HEK293T (cell line): ENCODE measurements at regions not wholly inside any gene's neighbourhood (a gene's known extent, or its start where the extent isn't known, plus 50 kb on each side); places are given as distances from the start of the nearest gene placed in this dataset.

Source experiments
- CTCF ChIA-PET: fragments of 350-600 bp; formaldehyde crosslinking; extraction: SDS; loops from one replicate; lab custom pipeline; 2021; ENCODE audit warnings: antibody characterized with exemption, inconsistent platforms; lab: Yijun Ruan, JAX
- POLR2A ChIA-PET: fragments of 350-600 bp; formaldehyde crosslinking; extraction: SDS; loops from one replicate; lab custom pipeline; 2020; ENCODE audit warnings: antibody characterized with exemption, inconsistent platforms; lab: Yijun Ruan, JAX
- DNase-seq: peaks from one replicate; pipeline ENCODE4 v3.0.0; 2012; ENCODE audit warnings: mixed read lengths; ENCODE audit errors: extremely low spot score
- ARNT ChIP-seq: fragments of 450-650 bp; IDR thresholded peaks from 2 replicates; pipeline ENCODE4 v1.6.1; 2017; ENCODE audit warnings: mild to moderate bottlenecking
- BHLHE40 ChIP-seq: fragments of 450-650 bp; IDR thresholded peaks from 2 replicates; pipeline ENCODE4 v1.6.1; 2016; ENCODE audit warnings: mild to moderate bottlenecking, moderate library complexity, borderline replicate concordance
- CTBP1 ChIP-seq: fragments of 450-650 bp; IDR thresholded peaks from 2 replicates; pipeline ENCODE4 v1.6.1; 2016; ENCODE audit warnings: borderline replicate concordance
- ELF4 ChIP-seq: fragments of 450-650 bp; IDR thresholded peaks from 2 replicates; pipeline ENCODE4 v1.6.1; 2017; ENCODE audit warnings: antibody characterized with exemption
- FOXA1 ChIP-seq: fragments of 450-650 bp; IDR thresholded peaks from 2 replicates; pipeline ENCODE4 v1.6.1; 2016; ENCODE audit warnings: mild to moderate bottlenecking
- FOXK2 ChIP-seq: fragments of 450-650 bp; IDR thresholded peaks from 2 replicates; pipeline ENCODE4 v1.6.1; 2016; ENCODE audit warnings: mild to moderate bottlenecking
- FOXM1 ChIP-seq: fragments of 450-650 bp; IDR thresholded peaks from 2 replicates; pipeline ENCODE4 v1.6.1; 2017; ENCODE audit warnings: mild to moderate bottlenecking, borderline replicate concordance
- HDGF ChIP-seq: fragments of 450-650 bp; IDR thresholded peaks from 2 replicates; pipeline ENCODE4 v1.6.1; 2017; ENCODE audit warnings: antibody characterized with exemption, borderline replicate concordance
- L3MBTL2 ChIP-seq: fragments of 450-650 bp; conservative IDR thresholded peaks from 2 replicates; pipeline ENCODE4 v1.6.1; 2016; ENCODE audit warnings: mild to moderate bottlenecking
- LEF1 ChIP-seq: fragments of 450-650 bp; IDR thresholded peaks from 2 replicates; pipeline ENCODE4 v1.6.1; 2017; ENCODE audit warnings: mild to moderate bottlenecking, borderline replicate concordance
- NFRKB ChIP-seq: fragments of 450-650 bp; IDR thresholded peaks from 2 replicates; pipeline ENCODE4 v1.6.1; 2016; ENCODE audit warnings: mild to moderate bottlenecking, moderate library complexity
- PKNOX1 ChIP-seq: fragments of 450-650 bp; IDR thresholded peaks from 2 replicates; pipeline ENCODE4 v1.6.1; 2016
- SP1 ChIP-seq: fragments of 450-650 bp; IDR thresholded peaks from 2 replicates; pipeline ENCODE4 v1.6.1; 2017
- SUZ12 ChIP-seq: fragments of 450-650 bp; IDR thresholded peaks from 2 replicates; pipeline ENCODE4 v1.6.1; 2016; ENCODE audit warnings: mild to moderate bottlenecking
- TARDBP ChIP-seq: fragments of 450-650 bp; IDR thresholded peaks from 2 replicates; pipeline ENCODE4 v1.6.1; 2016
- ZNF384 ChIP-seq: fragments of 450-650 bp; IDR thresholded peaks from 2 replicates; pipeline ENCODE4 v1.6.1; 2016

GRCh38 chr12:91335699-91336098 is 153.1 kb upstream of the DCN start:
- TF ChIP-seq CTBP1 (no peak), FOXK2 (no peak), BHLHE40 (no peak), NFRKB (no peak), SP1 (no peak)
- no peak for DNase-seq
- ChIA-PET POLR2A (no interaction called here), CTCF (interaction anchor here (1.1 kb wide), 1 partner anchor 9 kb away, joined by 4 read pairs; no protein-coding TSS in a partner anchor)

GRCh38 chr12:91333966-91334365 is 151.3 kb upstream of the DCN start:
- DNase-seq, result no peak
- ChIA-PET POLR2A (no interaction called here), CTCF (no interaction called here)
- TF ChIP-seq SUZ12 (no peak), L3MBTL2 (no peak), FOXA1 (no peak), ELF4 (no peak), LEF1 (no peak), CTBP1 (no peak), ARNT (no peak), BHLHE40 (no peak), ZNF384 (no peak), HDGF (no peak), FOXK2 (no peak), TARDBP (no peak), PKNOX1 (no peak), SP1 (no peak), NFRKB (no peak), FOXM1 (no peak)

- TF ChIP-seq HDGF (no peak), ELF4 (no peak), L3MBTL2 (no peak), SP1 (no peak), FOXA1 (no peak), FOXK2 (no peak), BHLHE40 (no peak), LEF1 (no peak), PKNOX1 (no peak), SUZ12 (no peak), ZNF384 (no peak), CTBP1 (no peak), ARNT (no peak), TARDBP (no peak)
- ChIA-PET POLR2A (no interaction called here), CTCF (no interaction called here)
- DNase-seq, result no peak
Measured at GRCh38 chr12:91332302-91332701, 149.7 kb upstream of the DCN start.

DNA sequence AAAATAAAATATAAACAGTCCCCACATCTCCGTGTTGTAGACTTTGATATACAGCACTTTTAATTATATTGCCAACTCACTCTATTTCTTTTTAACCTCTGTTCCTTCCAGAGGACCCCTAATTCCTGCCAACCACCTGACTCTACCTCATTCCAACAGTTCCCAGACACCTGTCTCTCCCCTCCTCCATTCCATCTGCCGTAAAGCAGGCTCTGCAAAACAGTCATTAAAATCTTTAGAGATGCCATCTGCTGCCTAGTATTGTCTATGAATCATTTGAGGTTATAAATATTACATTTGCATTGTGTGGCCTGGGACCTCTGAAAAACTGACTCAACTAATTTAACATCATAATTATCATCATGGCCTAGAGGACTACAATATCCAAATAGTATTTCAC is 148.8 kb upstream of the DCN start:
- CTCF ChIA-PET, result no interaction called here
- POLR2A ChIA-PET, result no interaction called here
- no peak for TF ChIP-seq ARNT
- TF ChIP-seq ELF4, result no peak
- TF ChIP-seq CTBP1, result no peak
- no peak for TF ChIP-seq L3MBTL2
- no peak for TF ChIP-seq FOXM1
- TF ChIP-seq FOXK2, result no peak
- TF ChIP-seq PKNOX1, result no peak
- TF ChIP-seq HDGF, result no peak
- no peak for DNase-seq

- ChIA-PET CTCF (interaction anchor here (1.5 kb wide), 1 partner anchor 151 kb away, joined by 5 read pairs; no protein-coding TSS in a partner anchor), POLR2A (no interaction called here)
- TF ChIP-seq CTBP1 (no peak), SUZ12 (no peak), NFRKB (no peak), L3MBTL2 (no peak), SP1 (no peak)
- no peak for DNase-seq
Measured at GRCh38 chr12:91328451-91328850, 145.8 kb upstream of the DCN start.

- ChIA-PET CTCF (interaction anchor here (1.5 kb wide), 1 partner anchor 151 kb away, joined by 5 read pairs; no protein-coding TSS in a partner anchor), POLR2A (no interaction called here)
- TF ChIP-seq TARDBP (no peak), PKNOX1 (0 out of 2 replicates have a peak, but pooled peaks have one; percentile 3)
- no peak for DNase-seq
Measured at GRCh38 chr12:91327889-91328288, 145.3 kb upstream of the DCN start.
